ENCODE measurements at regions not wholly inside any gene's neighbourhood (a gene's known extent, or its start where the extent isn't known, plus 50 kb on each side); places are given as distances from the start of the nearest gene placed in this dataset.

GRCh38 chr5:14942212-14942611 lies 70.6 kb upstream of the ANKH start:
- TF ChIP-seq CEBPB (IDR thresholded peaks at IDR 0.05) (no peak), RAD21 (IDR thresholded peaks at IDR 0.05; ENCODE audit: low read depth) (no peak), ZBTB7A (IDR thresholded peaks at IDR 0.05; ENCODE audit: low read depth) (no peak), TEAD4 (IDR thresholded peaks at IDR 0.05) (no peak), TAF1 (IDR thresholded peaks at IDR 0.05; ENCODE audit: low read depth) (no peak), REST (IDR thresholded peaks at IDR 0.05; ENCODE audit: low read depth) (no peak), CREB1 (IDR thresholded peaks at IDR 0.05; ENCODE audit: low read depth) (no peak)

GRCh38 chr5:14937254-14937653 lies 65.7 kb upstream of the ANKH start:
- TF ChIP-seq EP300 (IDR thresholded peaks at IDR 0.05; ENCODE audit: borderline replicate concordance) (no peak), FOXM1 (IDR thresholded peaks at IDR 0.05; ENCODE audit: borderline replicate concordance, low read depth) (no peak), NFIC (IDR thresholded peaks at IDR 0.05) (no peak)

GRCh38 chr5:14936588-14936987 lies 65.0 kb upstream of the ANKH start:
- TF ChIP-seq TAF1 (IDR thresholded peaks at IDR 0.05; ENCODE audit: low read depth) = no peak
- no peak for TF ChIP-seq CREB1 (IDR thresholded peaks at IDR 0.05; ENCODE audit: low read depth)
- no peak for TF ChIP-seq RAD21 (IDR thresholded peaks at IDR 0.05; ENCODE audit: low read depth)
- no peak for TF ChIP-seq MAX (IDR thresholded peaks at IDR 0.05)
- TF ChIP-seq FOXM1 (IDR thresholded peaks at IDR 0.05; ENCODE audit: borderline replicate concordance, low read depth) = no peak
- no peak for TF ChIP-seq YY1 (IDR thresholded peaks at IDR 0.05; ENCODE audit: low read depth)
- TF ChIP-seq REST (IDR thresholded peaks at IDR 0.05; ENCODE audit: low read depth) = no peak
- no peak for TF ChIP-seq CEBPB (IDR thresholded peaks at IDR 0.05)
- no peak for TF ChIP-seq TCF12 (IDR thresholded peaks at IDR 0.05; ENCODE audit: low read depth)
- TF ChIP-seq EP300 (IDR thresholded peaks at IDR 0.05; ENCODE audit: borderline replicate concordance) = no peak
- TF ChIP-seq ZBTB7A (IDR thresholded peaks at IDR 0.05; ENCODE audit: low read depth) = no peak
- TF ChIP-seq EGR1 (IDR thresholded peaks at IDR 0.05) = no peak
- TF ChIP-seq USF1 (IDR thresholded peaks at IDR 0.05) = no peak
- TF ChIP-seq TEAD4 (IDR thresholded peaks at IDR 0.05) = no peak
- no peak for TF ChIP-seq NFIC (IDR thresholded peaks at IDR 0.05)

- no peak for TF ChIP-seq CEBPB (IDR thresholded peaks at IDR 0.05)
- no peak for TF ChIP-seq EGR1 (IDR thresholded peaks at IDR 0.05)
- TF ChIP-seq TAF1 (IDR thresholded peaks at IDR 0.05; ENCODE audit: low read depth) = no peak
- no peak for TF ChIP-seq EP300 (IDR thresholded peaks at IDR 0.05; ENCODE audit: borderline replicate concordance)
- no peak for TF ChIP-seq TCF12 (IDR thresholded peaks at IDR 0.05; ENCODE audit: low read depth)
- TF ChIP-seq YY1 (IDR thresholded peaks at IDR 0.05; ENCODE audit: low read depth) = no peak
- no peak for TF ChIP-seq RAD21 (IDR thresholded peaks at IDR 0.05; ENCODE audit: low read depth)
- TF ChIP-seq MAX (IDR thresholded peaks at IDR 0.05) = no peak
- TF ChIP-seq NFIC (IDR thresholded peaks at IDR 0.05) = no peak
Measured at GRCh38 chr5:14935341-14935740, 63.8 kb upstream of the ANKH start.

GRCh38 chr5:14932902-14933469 lies 61.4 kb upstream of the ANKH start:
- TF ChIP-seq TEAD4 (IDR thresholded peaks at IDR 0.05) = no peak
- TF ChIP-seq NFIC (IDR thresholded peaks at IDR 0.05) = no peak
- TF ChIP-seq FOXM1 (IDR thresholded peaks at IDR 0.05; ENCODE audit: borderline replicate concordance, low read depth) = no peak
- no peak for TF ChIP-seq RAD21 (IDR thresholded peaks at IDR 0.05; ENCODE audit: low read depth)
- no peak for TF ChIP-seq TAF1 (IDR thresholded peaks at IDR 0.05; ENCODE audit: low read depth)
- no peak for TF ChIP-seq EP300 (IDR thresholded peaks at IDR 0.05; ENCODE audit: borderline replicate concordance)
- TF ChIP-seq CEBPB (IDR thresholded peaks at IDR 0.05) = no peak
- no peak for TF ChIP-seq USF1 (IDR thresholded peaks at IDR 0.05)
- no peak for TF ChIP-seq EGR1 (IDR thresholded peaks at IDR 0.05)
- no peak for TF ChIP-seq TCF12 (IDR thresholded peaks at IDR 0.05; ENCODE audit: low read depth)
- no peak for TF ChIP-seq REST (IDR thresholded peaks at IDR 0.05; ENCODE audit: low read depth)
- no peak for TF ChIP-seq YY1 (IDR thresholded peaks at IDR 0.05; ENCODE audit: low read depth)
- no peak for TF ChIP-seq MAX (IDR thresholded peaks at IDR 0.05)
- TF ChIP-seq ZBTB7A (IDR thresholded peaks at IDR 0.05; ENCODE audit: low read depth) = no peak
- no peak for TF ChIP-seq CREB1 (IDR thresholded peaks at IDR 0.05; ENCODE audit: low read depth)

All from Ishikawa (cell line).